GM18858 (cell line): ENCODE measurements at regions not wholly inside any gene's neighbourhood (a gene's known extent, or its start where the extent isn't known, plus 50 kb on each side); places are given as distances from the start of the nearest gene placed in this dataset.

Source experiments
- ATAC-seq: cut with Tn5 transposase; IDR thresholded peaks from one replicate; pipeline ENCODE4 v1.9.1; 2021; ENCODE audit not compliant: unreplicated experiment

DNA sequence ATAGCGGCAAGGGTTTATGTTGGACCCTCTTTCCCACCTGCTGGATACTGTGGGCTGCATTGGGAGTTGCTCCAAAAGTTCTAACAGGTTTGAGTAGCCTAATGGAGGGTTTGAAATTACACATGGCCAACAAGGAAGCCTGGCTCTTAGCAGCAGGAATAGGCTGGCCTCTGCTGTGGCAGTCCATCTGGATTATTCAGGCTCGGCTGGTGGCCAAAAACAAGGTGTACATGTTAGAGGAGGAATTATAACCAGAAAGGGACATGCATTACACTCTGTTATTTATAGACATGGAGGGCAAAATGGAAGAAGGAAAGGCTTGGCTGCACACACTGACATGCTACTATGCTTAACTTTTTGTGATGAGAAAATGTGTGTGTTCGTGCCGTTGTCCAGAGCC is 61.1 kb upstream of the NRXN1 start:
- no peak for ATAC-seq

DNA sequence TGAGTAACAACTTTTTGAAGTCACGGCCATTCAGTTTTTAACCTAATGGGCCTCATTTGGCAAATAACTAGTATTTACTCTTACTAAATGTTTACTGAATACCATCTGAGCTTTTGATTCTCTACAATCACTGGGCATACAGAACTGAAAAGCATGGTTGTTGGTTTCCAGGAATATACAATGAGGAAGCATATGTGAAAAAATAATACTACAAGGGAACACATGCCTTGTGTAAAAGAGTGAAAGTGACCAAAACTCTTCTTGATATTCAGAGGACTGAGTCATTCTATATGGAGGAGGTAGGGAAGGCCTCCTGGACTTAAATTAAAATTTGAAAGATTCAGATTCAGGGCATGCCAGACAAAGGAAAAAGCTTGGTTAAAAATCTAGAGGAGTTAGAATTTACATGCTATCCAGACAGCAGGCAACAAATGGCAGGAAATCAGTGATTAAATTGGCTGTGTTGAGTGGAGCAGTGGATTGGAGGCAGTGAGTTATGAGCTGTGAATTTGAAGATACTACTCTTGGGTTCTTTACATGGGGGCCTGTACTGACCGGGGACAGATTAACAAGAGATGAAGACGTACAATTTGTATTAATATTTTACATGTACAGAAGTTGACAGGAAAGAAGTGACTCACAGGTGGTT is 53.6 kb upstream of the NRXN1 start:
- no peak for ATAC-seq

DNA sequence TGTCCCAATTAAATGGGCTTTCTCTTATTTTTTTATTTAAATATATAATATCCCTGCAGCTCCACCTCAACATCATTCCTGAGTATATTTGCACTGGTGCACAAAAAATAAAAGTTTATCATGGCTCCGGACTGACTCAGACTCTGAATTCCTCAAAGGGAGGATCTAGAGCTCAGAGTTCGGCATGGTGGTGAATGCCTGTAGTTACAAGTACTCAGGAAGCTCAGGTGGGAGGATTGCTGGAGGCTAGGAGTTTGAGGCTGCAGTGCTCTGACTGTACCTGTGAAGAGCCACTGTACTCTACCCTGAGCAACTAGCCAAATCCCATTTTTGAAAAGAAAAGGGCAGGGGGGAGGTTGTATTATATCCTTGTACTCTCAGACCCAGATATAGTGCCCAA is 52.8 kb upstream of the NRXN1 start:
- ATAC-seq, result no peak
